Right lobe of liver (tissue), 4 donors: ENCODE measurements at regions not wholly inside any gene's neighbourhood (a gene's known extent, or its start where the extent isn't known, plus 50 kb on each side); places are given as distances from the start of the nearest gene placed in this dataset.

Experiments
- POLR2A ChIP-seq: fragments of 450-650 bp; IDR thresholded peaks from one replicate; pipeline ENCODE4 v1.6.1; 2017; ENCODE audit warnings: antibody characterized with exemption, mild to moderate bottlenecking
- TF ChIP-seq, protein P1 (sequence below), 4 donors: fragments of 200-600 bp in 3 of 4; fragments of 450-650 bp in 1 of 4; IDR thresholded peaks; one replicate each; pipeline versions ENCODE4 v1.5.1 to v1.8.0; 2016 to 2022; ENCODE audit warnings: antibody characterized with exemption in 4 of 4, mild to moderate bottlenecking in 2 of 4
- donor health status: DM: no; HTN: no; CAD: no.
- donor health status: DM: no; HTN: no; CAD: no.
- donor health status: DM: no; HTN: yes; CAD: no.

DNA sequence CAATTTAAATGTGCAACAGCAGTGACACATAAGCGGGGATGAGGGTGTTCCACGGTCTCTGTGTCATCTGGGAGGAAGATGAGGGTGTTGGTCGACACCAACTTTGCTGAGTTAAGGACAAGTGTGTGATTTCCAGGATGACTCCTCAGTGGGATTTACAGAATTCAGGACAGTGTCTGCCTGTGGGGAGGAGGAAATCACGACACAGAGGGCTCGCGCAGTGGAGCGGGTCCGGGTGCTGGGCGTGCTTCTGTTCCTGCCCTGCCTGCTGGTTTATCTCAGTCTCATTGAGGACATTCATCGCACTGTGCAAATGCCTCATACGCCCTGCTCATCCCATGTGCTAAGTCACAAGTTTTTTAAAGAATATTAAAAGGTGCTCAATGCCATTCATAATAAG lies 73.7 kb upstream of the ADAMTS2 start:
- TF ChIP-seq POLR2A = no peak
- TF ChIP-seq, protein P1, sequence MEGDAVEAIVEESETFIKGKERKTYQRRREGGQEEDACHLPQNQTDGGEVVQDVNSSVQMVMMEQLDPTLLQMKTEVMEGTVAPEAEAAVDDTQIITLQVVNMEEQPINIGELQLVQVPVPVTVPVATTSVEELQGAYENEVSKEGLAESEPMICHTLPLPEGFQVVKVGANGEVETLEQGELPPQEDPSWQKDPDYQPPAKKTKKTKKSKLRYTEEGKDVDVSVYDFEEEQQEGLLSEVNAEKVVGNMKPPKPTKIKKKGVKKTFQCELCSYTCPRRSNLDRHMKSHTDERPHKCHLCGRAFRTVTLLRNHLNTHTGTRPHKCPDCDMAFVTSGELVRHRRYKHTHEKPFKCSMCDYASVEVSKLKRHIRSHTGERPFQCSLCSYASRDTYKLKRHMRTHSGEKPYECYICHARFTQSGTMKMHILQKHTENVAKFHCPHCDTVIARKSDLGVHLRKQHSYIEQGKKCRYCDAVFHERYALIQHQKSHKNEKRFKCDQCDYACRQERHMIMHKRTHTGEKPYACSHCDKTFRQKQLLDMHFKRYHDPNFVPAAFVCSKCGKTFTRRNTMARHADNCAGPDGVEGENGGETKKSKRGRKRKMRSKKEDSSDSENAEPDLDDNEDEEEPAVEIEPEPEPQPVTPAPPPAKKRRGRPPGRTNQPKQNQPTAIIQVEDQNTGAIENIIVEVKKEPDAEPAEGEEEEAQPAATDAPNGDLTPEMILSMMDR (IDR thresholded peaks at IDR 0.05) = no peak
